HG03135 (cell line): ENCODE measurements at regions not wholly inside any gene's neighbourhood (a gene's known extent, or its start where the extent isn't known, plus 50 kb on each side); places are given as distances from the start of the nearest gene placed in this dataset.

Experiments
- ATAC-seq: cut with Tn5 transposase; IDR thresholded peaks from one replicate; pipeline ENCODE4 v1.9.1; 2021; ENCODE audit warnings: mild to moderate bottlenecking, moderate library complexity; ENCODE audit not compliant: unreplicated experiment

DNA sequence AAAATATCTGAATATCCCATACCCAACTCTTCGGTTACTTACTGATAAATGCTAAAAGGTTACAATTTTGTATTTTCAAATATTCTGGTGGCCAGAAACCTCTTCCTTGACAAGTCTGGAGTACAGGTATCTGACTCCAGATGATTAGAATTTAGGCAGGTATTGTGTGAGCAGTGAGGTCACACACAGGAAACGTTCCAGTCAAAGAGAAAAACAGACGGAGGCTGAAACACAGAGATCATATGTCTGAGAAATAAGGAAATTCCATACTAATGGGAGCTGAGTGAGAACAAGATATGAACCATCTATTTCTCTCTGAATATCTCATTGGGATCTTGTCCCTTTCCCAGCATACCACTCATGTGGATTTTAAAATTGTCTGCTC, 89.4 kb upstream of the IGLL5 start:
- no peak for ATAC-seq

DNA sequence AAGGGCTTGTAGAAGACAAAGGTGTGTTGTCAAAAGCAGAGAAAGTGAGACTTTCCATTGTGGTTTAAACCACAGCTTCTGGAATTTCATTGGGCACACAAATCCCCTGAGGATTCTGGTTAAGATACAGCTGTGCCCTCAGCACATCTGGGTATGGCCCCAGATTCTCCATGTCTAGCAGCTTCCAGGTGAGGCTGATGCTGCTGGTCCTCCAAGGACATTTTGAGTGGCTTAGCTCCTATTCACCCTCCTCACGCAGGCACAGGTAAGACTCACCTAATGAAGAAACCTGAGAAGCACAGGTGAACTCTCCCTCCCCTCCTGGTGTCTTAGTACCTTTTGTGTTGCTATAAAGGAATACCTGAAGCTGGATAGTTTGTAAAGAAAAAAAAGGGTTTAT, 88.9 kb upstream of the IGLL5 start:
- ATAC-seq, result no peak

DNA sequence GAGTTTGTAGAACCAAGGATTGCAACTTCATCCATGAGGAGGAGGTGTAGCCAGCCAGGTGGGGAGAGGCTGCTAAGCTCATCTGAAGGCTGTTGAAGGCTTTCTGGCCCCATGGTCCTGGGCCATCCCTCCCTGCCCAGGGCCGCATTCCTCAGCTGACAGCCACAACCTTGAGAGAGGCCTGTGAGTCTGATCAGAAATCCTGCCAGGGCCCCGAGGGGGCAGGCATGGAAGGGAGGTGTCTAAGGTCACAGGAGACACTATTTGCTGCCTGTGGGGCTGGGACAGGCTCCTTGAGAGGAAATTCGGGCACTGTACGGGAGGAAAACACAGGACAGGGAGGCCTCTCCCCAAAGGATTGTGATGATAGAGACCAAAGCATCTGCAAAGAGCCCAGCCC, 88.1 kb upstream of the IGLL5 start:
- no peak for ATAC-seq

DNA sequence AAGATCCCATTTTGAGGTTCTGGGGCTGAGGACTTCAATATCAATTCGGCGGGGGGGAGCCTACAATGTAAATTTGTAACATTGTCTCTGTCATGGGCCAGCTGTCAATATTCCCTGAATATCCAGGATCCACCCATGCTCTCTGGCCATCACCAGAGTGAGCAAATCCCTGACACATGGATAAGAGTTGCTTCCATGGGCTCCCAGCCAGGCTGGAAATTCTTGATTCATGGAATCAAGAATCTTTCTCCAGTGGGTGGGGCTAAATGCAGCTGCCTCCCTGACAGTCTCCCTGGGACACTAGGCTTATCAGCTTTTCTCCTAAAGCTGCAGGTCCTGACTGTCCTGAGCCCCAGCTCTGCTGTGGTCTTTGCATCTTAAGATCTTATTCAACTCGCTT, 86.9 kb upstream of the IGLL5 start:
- ATAC-seq, result no peak

DNA sequence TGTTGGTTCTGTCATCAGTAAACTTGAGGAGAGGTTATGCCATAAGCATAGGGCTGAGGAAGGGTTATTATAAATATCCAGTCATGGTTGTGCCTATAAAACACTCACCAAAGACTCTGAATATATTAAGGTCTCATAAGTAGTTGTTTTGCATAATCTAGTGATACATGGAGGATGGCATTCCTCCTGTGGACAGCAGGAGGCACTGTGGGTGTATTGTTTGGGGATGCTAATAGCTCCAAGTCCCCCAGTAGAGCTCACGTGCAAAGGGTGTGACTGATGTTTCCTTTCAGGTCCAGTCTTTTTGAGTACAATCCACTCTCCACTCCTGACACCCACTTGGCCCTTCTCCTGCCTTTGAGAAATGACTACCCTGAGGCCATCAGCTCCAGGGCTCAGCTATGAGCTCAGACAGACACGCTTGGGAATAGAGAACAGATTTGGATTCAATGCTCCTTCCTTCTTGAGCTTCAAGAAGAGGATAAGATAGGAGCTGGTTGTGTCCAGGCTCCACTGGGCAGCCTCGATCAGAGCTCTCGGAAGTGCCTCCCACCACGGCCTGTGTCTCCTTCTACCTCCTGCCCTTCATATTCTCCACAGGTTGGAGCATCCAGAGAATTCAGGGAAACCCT, 85.2 kb upstream of the IGLL5 start:
- ATAC-seq, result no peak

DNA sequence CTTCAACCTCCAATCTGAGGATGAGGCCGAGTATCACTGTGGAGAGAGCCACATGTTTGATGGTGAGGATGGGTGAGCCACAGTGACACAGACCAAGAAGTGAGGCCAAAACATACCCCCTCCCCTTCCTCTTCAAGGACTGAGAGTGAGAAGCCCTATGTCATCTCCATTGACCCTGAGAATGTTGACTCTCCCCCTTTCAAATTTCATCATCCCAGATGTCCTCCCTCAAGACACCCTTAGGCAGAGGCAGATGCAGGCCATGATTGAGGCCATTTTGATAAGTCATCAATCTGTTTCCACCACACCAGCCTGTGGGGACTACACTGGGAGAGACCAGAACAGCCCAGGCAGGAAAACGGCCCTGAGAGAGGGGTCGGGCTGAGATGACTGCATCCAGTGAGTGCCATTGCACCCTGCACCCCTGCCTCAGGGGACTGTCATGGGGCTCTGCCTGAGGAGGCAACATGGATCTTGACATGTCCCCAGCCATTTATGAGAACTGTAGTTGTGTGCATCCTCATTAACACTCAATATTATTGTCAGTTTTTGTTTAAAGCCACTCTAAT, 84.2 kb upstream of the IGLL5 start:
- ATAC-seq, result no peak

DNA sequence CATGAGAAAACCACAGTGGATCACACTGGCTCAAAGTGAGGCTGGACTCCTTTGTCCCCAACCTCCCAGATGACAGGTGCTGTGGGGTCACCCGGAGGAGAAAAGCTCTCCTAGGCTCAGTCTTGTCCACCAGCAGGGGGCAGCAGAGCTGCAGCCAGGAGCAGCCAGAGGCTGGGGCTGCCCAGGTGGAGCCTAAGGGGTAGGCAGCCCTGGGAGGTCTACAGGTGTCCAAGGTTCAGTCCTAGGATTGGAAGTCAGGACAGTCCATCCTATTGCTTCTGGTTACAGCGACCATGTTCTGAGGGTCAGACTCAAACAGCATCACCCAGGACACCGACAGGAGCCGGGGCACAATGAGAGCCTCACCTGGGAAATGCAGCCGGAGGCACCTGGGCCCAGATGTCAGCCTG, 77.6 kb upstream of the IGLL5 start:
- ATAC-seq, result no peak

DNA sequence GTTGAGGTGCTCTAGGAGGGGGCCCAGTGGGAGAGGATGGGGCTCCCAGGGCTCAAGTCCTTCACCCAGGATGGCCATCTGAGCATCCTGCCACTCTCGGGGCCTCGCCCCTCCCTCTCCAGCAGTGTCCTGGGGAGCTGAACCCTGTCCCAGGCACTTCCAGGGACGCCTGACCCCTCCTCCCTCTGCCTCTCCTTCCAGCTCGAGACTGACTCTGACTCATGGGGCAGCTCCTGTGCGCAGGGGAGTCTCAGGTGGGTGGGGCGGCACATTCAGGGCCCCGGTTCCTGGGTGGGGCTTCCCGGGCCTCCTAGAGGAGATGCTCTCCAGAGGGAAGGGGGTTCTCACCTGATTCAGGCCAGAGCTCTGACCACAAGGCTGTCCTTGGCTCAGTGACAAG, 77.1 kb upstream of the IGLL5 start:
- no peak for ATAC-seq

DNA sequence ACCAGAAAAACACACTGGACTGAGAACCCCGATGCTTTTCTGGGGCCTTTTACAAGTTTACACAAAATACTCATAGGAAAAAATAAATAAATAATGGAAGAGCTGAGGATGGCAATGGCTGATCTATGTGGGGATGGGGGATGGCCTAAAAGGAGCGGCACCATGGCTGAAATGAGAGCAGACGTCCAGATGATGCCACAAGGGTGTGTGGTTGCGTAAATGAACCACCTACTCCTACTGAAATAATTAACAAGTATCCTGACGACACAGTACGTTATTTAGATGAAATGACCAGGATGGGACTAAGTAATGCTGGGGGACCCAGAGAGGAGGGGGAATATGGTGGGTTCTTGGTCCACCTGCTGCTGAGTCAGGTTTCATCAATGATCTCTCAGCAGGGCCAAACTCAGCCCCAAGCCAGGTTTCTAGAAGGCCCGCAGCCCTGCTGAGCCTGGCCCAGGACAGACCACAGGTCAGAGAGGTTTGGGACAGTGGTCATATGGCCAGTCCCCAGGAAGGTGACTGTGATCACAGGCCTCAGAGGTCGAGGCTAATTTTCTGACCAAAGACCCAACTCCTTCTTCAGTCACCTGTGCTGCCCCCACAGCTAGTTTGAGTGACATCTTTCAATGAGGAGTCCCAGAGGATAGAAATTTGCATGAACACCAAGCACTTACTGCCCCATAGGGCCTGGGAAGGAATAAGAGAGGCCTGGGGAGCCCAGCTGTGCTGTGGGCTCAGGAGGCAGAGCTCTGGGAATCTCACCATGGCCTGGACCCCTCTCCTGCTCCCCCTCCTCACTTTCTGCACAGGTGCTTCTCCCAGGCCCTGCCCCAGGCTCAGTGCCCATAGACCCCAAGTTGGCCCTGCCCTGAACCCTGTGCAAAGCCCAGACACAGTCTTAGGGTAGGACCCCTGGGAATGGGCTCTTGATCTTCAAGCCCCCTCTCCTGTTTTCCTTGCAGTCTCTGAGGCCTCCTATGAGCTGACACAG, 76.3 kb upstream of the IGLL5 start:
- ATAC-seq, result no peak

DNA sequence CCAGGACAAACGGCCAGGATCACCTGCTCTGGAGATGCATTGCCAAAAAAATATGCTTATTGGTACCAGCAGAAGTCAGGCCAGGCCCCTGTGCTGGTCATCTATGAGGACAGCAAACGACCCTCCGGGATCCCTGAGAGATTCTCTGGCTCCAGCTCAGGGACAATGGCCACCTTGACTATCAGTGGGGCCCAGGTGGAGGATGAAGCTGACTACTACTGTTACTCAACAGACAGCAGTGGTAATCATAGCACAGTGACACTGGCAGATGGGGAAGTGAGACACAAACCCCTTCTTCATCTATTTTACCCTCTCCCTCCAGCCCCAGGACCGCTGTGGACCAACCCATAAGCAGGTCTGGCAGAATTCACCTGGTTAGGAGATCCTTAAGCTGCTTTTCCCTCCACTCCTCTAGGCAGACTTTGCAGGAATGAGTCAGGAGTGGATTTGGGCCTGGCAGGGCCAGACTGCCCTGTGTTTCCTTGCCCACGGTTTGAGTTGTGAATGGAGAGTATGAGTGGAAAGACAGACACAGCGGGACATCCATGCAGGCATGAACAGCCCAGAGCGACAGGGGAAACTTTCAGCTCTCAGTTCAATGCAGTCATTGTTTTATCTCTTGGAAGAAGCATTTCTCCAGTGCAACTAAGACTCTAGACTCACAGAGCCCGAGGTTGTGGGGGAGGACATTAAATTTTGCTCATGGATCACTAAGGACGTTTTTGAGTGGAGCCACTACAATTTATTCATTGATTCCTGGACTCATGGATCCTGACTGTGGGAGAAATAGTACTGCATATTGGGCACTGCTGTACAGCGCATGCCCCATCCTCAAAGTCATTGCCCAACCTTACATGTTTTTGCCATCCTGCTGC, 75.3 kb upstream of the IGLL5 start:
- no peak for ATAC-seq

DNA sequence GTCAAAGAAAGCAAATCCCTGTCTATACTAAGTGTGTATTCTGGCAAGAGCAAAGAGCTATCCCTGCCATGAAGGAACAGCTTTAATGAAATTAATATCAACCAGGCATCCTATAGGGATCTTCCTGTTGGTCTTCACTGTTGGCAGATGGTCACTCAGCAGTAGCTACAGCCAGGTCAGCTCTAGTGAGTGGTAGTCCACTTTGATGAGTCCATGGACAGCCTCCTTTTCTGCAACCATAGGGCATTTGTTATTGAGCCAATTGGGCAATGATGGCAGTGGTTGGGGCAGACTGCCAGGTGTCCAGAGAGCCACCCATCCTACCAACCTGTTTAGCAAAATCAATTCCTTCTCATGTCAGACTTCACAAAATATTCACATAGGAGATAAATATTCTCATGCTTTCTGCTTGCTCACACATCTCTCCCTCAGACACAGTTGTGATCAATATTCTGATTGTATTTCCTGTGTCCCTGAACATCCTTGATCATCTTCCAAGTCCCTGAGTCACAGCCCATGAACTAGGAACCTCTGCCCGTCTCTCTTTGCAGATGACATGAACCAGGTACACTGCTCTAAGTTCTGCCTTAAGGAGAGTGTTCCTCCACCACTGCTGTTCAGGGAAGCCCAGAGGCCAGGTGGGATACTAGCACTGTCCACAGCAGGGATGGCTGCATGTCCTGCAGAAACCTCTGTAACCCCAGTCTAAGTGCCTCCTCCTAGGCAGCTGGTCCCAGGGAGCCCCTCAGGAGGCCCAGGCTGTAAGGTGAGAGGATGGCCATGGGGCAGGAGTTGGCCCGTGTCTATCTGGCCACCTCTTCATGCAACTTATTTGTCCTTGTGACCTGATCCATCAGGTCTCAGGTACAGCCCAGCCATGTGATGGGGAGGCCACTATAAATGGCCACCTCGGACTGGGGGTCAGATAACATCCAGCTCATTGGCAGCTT, 74.2 kb upstream of the IGLL5 start:
- no peak for ATAC-seq

DNA sequence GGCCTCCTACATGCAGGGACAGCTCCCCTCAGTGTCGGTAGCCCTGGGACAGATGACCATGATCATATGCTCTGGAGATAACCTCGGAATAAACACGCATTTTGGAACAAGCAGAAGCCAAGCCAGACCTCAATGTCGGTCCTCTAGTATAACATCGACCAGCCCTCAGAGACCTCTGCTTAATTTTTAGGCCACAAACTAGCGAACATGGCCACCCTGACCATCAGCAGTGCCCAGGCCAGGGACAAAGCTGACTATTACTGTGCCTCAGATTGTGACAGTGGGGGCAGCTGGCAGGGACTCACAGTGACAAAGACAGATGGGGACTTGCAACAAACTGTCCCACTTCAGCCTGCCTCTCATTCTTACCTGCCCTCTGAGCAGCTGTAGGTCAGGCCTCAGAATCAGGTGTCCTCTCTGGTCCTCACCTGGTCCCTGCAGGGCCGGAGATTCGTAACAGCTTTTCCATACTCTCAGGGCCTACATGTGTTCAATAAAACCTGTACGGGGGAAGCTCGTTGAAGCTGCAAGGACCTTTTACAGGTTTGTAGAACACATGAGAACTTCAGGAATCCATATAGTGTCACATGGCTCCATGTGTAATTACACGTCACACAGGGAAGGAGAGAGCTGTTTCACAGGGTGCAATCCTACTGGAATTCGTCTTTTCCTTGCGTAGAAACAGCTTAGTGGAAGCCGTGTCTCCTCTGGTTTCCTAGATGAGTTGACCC, 72.8 kb upstream of the IGLL5 start:
- ATAC-seq, result no peak

DNA sequence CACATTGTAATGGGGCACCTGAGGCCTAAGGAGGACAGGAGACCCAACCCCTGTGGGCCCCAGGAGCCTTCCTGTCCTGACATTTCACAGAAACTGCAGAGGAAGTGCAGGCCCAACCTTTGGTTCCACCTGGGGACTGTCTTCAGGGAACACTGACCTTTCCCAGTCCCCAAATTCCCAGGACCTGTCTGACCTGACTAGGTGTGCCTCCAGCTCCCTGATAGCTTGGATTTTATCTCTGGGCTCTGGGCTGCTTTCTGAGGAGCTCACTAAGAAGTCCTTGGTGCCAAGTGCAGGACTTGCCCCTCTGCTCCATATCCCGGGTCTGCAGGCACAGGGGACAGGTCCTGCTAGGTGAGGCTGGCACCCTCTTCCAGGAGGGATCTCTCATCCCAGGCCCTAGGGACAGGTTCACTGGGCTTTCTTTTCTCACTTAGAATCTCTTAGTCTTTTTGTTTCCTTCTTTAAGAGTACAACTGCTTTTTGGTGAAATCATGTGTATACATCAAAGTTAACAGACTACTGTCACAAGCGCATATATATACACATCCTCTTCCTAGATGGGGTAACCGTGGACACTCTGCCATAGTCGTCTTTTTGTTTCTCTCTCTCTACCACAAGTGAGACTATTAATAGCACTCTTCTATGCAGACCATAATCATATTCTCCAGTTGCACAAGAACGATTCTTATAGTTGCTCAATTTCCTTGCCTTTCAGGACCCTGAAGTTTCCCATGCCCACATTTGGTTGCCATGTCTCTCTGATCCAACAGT, 72.0 kb upstream of the IGLL5 start:
- ATAC-seq, result no peak

DNA sequence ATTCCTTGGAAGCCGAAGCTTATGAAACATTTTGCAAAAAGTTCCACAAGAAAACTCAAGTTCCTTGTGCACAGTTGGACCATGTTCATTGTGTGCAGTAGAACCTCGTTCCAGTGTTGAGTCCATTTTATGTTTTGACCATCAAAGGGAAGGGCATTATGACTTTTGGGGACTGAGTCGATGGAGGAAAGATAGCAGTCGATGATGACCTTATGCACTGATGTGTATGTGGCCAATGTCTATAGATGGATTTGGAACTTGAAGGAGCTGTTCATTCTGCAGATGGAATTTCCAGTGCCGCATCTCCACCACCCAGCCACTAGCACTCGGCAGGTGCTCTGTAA, 71.5 kb upstream of the IGLL5 start:
- no peak for ATAC-seq

DNA sequence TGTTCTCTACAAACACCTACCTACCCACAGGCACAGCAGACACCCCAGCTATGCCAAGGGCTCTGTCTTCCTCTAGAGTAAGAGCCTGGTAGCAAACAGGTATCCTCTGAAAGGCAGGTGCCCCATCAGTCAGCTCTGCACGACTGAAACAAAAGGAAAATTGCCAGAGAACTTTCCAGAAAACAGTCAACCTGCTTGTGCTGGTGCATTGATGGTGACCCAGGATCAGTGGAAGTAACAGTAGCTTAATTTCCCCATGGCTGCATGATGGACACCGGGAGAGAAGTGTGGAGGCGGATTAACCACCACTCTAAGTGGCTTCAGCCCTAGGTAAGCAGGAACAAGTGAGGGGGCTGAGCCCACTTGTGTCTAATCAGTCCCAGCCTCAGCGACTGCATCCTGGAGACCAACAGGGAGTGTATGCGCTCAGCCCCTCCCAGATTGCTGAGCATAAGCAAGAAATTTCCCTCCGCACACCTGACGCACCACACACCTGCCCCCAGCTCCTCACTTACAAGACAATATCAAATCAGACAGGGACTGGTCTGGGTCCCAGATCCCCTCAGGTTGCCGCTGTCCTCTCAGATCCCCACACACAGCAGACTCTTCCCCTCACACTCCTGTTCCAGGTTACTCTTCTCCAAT, 70.7 kb upstream of the IGLL5 start:
- ATAC-seq, result no peak

DNA sequence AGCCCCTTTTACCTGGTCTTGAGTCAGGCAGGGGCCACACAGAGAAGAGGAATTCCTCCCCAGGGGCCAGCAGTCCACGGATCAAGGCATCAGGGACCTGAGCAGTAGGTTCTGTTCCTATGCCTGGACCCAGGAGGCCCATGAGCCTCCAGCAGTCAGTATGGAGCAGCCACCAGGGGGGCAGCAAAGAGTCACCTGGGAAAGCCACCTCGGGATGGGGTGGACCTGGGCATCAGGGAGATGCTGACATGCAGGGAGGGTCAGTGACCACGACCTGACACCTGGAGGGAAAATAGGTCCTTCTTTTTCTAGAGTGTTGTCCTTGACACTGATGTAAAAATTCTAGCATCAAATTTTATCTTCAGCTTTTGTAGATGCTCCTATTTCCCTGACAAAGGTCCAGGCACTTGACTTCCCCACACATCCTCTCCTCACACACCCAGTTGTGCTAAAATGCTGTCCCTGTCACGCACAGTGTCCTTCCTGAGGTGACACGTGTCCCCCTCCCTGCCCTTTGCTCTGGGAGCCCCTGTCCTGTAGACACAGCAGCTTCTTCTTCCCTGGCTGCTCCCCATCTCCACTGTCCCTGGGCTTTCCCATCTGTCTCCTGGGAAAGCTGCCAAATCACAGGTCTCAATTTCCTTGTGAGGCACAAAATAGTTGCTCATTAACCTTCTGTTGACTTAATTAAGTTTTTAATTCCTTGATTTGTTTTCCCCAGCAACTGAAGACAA, 70.0 kb upstream of the IGLL5 start:
- no peak for ATAC-seq

DNA sequence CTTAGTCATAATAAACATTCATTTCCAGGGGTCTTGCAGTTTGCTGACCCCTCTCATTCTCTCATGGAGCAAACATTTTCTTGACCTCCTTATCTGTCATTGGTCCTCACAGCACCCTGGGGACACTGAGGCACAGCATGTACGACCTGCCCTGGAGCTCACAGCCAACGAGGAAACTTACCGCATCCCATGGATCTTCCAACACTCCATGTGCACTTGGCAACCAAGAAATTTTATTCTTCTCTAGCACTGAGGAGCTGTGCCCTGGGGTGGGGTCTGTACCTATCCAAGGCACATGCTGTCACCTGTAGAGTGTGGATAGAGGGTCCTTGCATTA, 69.4 kb upstream of the IGLL5 start:
- no peak for ATAC-seq
